Skin epidermis (tissue), 12 donors: ENCODE measurements at regions not wholly inside any gene's neighbourhood (a gene's known extent, or its start where the extent isn't known, plus 50 kb on each side); places are given as distances from the start of the nearest gene placed in this dataset.
A peak's percentile ranks its signal among the peaks of the same experiment; 100 is the strongest.

Source experiments
- H3K27ac ChIP-seq, 21 experiments: fragments of 200-600 bp; sonication (generic) in 11 of 21; one replicate each; pipeline ENCODE4 v1.5.0; 2020; ENCODE audit warnings: mild to moderate bottlenecking in 3 of 21, inconsistent platforms in 2 of 21, moderate library complexity in 2 of 21
- H3K4me3 ChIP-seq, 7 experiments: fragments of 200-600 bp; sonication (generic) in 2 of 7; one replicate each; pipeline ENCODE4 v1.5.0; 2020; ENCODE audit warnings: inconsistent platforms in 2 of 7, mild to moderate bottlenecking in 2 of 7, moderate library complexity in 1 of 7

GRCh38 chr17:33602981-33603380 is 309.9 kb upstream of the ASIC2 start:
- no peak overlapping the region for H3K27ac ChIP-seq
- no peak overlapping the region for H3K4me3 ChIP-seq

- Histone ChIP-seq H3K27ac (no peak overlapping the region), H3K4me3 (no peak overlapping the region)
These were observed 310.7 kb upstream of the ASIC2 start for GRCh38 chr17:33603789-33604188.

GRCh38 chr17:33611532-33611931 is 318.4 kb upstream of the ASIC2 start:
- Histone ChIP-seq H3K4me3 (no peak overlapping the region), H3K27ac (no peak overlapping the region)

GRCh38 chr17:33615861-33616260 is 322.8 kb upstream of the ASIC2 start:
- H3K27ac ChIP-seq = no peak overlapping the region
- H3K4me3 ChIP-seq = no peak overlapping the region

GRCh38 chr17:33623841-33624240 is 330.7 kb upstream of the ASIC2 start:
- Histone ChIP-seq H3K4me3 (no peak overlapping the region), H3K27ac (no peak overlapping the region)

GRCh38 chr17:33628500-33629346 is 335.6 kb upstream of the ASIC2 start:
- no peak overlapping the region for H3K27ac ChIP-seq
- no peak overlapping the region for H3K4me3 ChIP-seq

GRCh38 chr17:33633446-33633845 is 340.4 kb upstream of the ASIC2 start:
- Histone ChIP-seq H3K4me3 (no peak overlapping the region), H3K27ac (no peak overlapping the region)

GRCh38 chr17:33637534-33637933 is 344.4 kb upstream of the ASIC2 start:
- Histone ChIP-seq H3K27ac (no peak overlapping the region), H3K4me3 (no peak overlapping the region)

GRCh38 chr17:33639103-33639880 is 346.2 kb upstream of the ASIC2 start:
- Histone ChIP-seq H3K27ac (no peak overlapping the region), H3K4me3 (no peak overlapping the region)

GRCh38 chr17:33640629-33641028 is 347.5 kb upstream of the ASIC2 start:
- H3K4me3 ChIP-seq = no peak overlapping the region
- H3K27ac ChIP-seq = no peak overlapping the region

GRCh38 chr17:33642002-33642401 is 348.9 kb upstream of the ASIC2 start:
- Histone ChIP-seq H3K27ac (no peak overlapping the region), H3K4me3 (no peak overlapping the region)

GRCh38 chr17:33647956-33648355 is 354.9 kb upstream of the ASIC2 start:
- H3K27ac ChIP-seq = no peak overlapping the region
- no peak overlapping the region for H3K4me3 ChIP-seq

- no peak overlapping the region for H3K4me3 ChIP-seq
- H3K27ac ChIP-seq = no peak overlapping the region
These were observed 357.2 kb upstream of the ASIC2 start for GRCh38 chr17:33650304-33650703.

- no peak overlapping the region for H3K4me3 ChIP-seq
- no peak overlapping the region for H3K27ac ChIP-seq
These were observed 358.6 kb upstream of the ASIC2 start for GRCh38 chr17:33651686-33652085.

GRCh38 chr17:33652731-33653398 is 359.8 kb upstream of the ASIC2 start:
- Histone ChIP-seq H3K4me3 (no peak overlapping the region), H3K27ac (no peak overlapping the region)

GRCh38 chr17:33653399-33653788 is 360.3 kb upstream of the ASIC2 start:
- no peak overlapping the region for H3K27ac ChIP-seq
- no peak overlapping the region for H3K4me3 ChIP-seq

- Histone ChIP-seq H3K27ac (no peak overlapping the region), H3K4me3 (no peak overlapping the region)
These were observed 364.1 kb upstream of the ASIC2 start for GRCh38 chr17:33657181-33657580.

GRCh38 chr17:33661975-33662374 is 368.9 kb upstream of the ASIC2 start:
- no peak overlapping the region for H3K4me3 ChIP-seq
- H3K27ac ChIP-seq = no peak overlapping the region

- Histone ChIP-seq H3K27ac (no peak overlapping the region), H3K4me3 (no peak overlapping the region)
These were observed 371.2 kb upstream of the ASIC2 start for GRCh38 chr17:33664116-33664840.

GRCh38 chr17:33667052-33667509 is 374.0 kb upstream of the ASIC2 start:
- H3K4me3 ChIP-seq = no peak overlapping the region
- peak overlapping the region in 1 of 21 experiments; percentile 29 for H3K27ac ChIP-seq
